WTC11 (cell line): ENCODE measurements at regions not wholly inside any gene's neighbourhood (a gene's known extent, or its start where the extent isn't known, plus 50 kb on each side); places are given as distances from the start of the nearest gene placed in this dataset.

Experiments
- CREM ChIP-seq: sonication (generic); formaldehyde crosslinking; IDR thresholded peaks from 2 replicates; pipeline ENCODE4 v1.8.1; 2022; ENCODE audit warnings: mild to moderate bottlenecking, missing genetic modification reagents, moderate library complexity
- RELA ChIP-seq: sonication (generic); formaldehyde crosslinking; IDR thresholded peaks from 2 replicates; pipeline ENCODE4 v1.8.1; 2022; ENCODE audit warnings: missing genetic modification reagents, mild to moderate bottlenecking, borderline replicate concordance
- TEAD4 ChIP-seq: sonication (generic); formaldehyde crosslinking; IDR thresholded peaks from 2 replicates; pipeline ENCODE4 v1.8.0; 2022; ENCODE audit warnings: mild to moderate bottlenecking, missing genetic modification reagents
- TP53 ChIP-seq: sonication (generic); formaldehyde crosslinking; IDR thresholded peaks from 2 replicates; pipeline ENCODE4 v1.8.1; 2023; ENCODE audit warnings: mild to moderate bottlenecking, missing genetic modification reagents
- TF ChIP-seq, protein P1 (sequence below): fragments of 200-600 bp; IDR thresholded peaks from 2 replicates; pipeline ENCODE4 v1.8.0; 2022; ENCODE audit warnings: antibody characterized with exemption

DNA sequence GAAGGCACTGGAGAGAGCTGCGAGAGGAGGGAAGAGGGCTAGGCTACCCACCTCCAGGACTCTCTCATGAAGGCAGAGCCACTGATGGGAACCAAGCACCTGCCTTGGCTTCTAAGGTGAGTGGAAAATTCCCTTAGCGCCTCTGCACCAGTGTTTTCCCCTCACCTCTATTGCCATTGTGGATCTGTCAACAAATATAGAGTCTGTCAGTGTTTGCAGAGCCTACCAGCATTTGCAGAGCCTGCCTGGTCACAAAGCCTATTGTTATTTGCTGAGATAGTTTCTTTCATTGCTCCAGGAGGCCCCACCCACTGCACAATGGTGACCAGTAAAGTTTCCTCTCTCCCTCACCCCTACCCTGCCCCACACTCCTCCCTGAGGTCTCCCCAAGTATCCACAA lies 141.9 kb downstream of the MRPL14 start:
- TF ChIP-seq CREM: no peak
- no peak for TF ChIP-seq TEAD4 (CRISPR knock-in tag)
- TF ChIP-seq, protein P1, sequence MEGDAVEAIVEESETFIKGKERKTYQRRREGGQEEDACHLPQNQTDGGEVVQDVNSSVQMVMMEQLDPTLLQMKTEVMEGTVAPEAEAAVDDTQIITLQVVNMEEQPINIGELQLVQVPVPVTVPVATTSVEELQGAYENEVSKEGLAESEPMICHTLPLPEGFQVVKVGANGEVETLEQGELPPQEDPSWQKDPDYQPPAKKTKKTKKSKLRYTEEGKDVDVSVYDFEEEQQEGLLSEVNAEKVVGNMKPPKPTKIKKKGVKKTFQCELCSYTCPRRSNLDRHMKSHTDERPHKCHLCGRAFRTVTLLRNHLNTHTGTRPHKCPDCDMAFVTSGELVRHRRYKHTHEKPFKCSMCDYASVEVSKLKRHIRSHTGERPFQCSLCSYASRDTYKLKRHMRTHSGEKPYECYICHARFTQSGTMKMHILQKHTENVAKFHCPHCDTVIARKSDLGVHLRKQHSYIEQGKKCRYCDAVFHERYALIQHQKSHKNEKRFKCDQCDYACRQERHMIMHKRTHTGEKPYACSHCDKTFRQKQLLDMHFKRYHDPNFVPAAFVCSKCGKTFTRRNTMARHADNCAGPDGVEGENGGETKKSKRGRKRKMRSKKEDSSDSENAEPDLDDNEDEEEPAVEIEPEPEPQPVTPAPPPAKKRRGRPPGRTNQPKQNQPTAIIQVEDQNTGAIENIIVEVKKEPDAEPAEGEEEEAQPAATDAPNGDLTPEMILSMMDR: no peak
- TF ChIP-seq TP53 (CRISPR knock-in tag): no peak
- no peak for TF ChIP-seq RELA
